Testis (tissue), 2 donors: ENCODE measurements at regions not wholly inside any gene's neighbourhood (a gene's known extent, or its start where the extent isn't known, plus 50 kb on each side); places are given as distances from the start of the nearest gene placed in this dataset.

ENCODE experiments used
- DNase-seq: peaks from one replicate; pipeline ENCODE4 v3.0.0-alpha.2; 2019
- H3K27ac ChIP-seq, 2 donors: fragments of 200-600 bp; sonication (generic); one replicate each; pipeline ENCODE4 v1.5.1; 2019
- H3K27me3 ChIP-seq: fragments of 200-600 bp; sonication (generic); one replicate; pipeline ENCODE4 v1.5.1; 2019
- H3K36me3 ChIP-seq: fragments of 200-600 bp; sonication (generic); one replicate; pipeline ENCODE4 v1.5.1; 2017; ENCODE audit warnings: low read depth; ENCODE audit errors: missing control alignments
- H3K4me1 ChIP-seq: fragments of 200-600 bp; sonication (generic); one replicate; pipeline ENCODE4 v1.5.1; 2019
- H3K4me3 ChIP-seq, 2 donors: fragments of 200-600 bp; sonication (generic); one replicate each; pipeline ENCODE4 v1.5.1; 2017 to 2019
- H3K9me3 ChIP-seq: fragments of 200-600 bp; sonication (generic); one replicate; pipeline ENCODE4 v1.5.1; 2017
- CTCF ChIP-seq, 3 experiments: fragments of 450-650 bp in 2 of 3; fragments of 200-600 bp in 1 of 3; sonication (generic) in 1 of 3; IDR thresholded peaks; one replicate each; pipeline ENCODE4 v1.5.1; 2016 to 2019; ENCODE audit warnings: antibody characterized with exemption in 3 of 3, mild to moderate bottlenecking in 2 of 3, moderate library complexity in 1 of 3
- POLR2A ChIP-seq: fragments of 450-650 bp; IDR thresholded peaks from one replicate; pipeline ENCODE4 v1.6.1; 2017; ENCODE audit warnings: antibody characterized with exemption, mild to moderate bottlenecking, moderate library complexity
- WGBS, 2 donors: methylation state at CpG; one replicate each; pipeline ENCODE4 v1.1.5; 2018; 5-methylcytosine and 5-hydroxymethylcytosine counted together
- intact Hi-C: fragments of 100-400 bp; cut with DNase I; formaldehyde crosslinking; loops from one replicate; pipeline ENCODE4 v1.15.1; 2023; ENCODE audit warnings: low total_unique reads

- WGBS, 2 donors: 85 to 94% methylated on average over 1 of the region's 1 CpG
These were observed 260.4 kb upstream of the ATP10B start for GRCh38 chr5:161112371-161112770.

GRCh38 chr5:161105525-161105924, 253.5 kb upstream of the ATP10B start:
- no peak overlapping the region for H3K27ac ChIP-seq
- peak; percentile 22 for DNase-seq
- no peaks in the 10 kb centered on the region for H3K27me3 ChIP-seq
- H3K4me1 ChIP-seq: peaks cover 4% of the 10 kb centered on the region
- 42 to 55% methylated on average over 4 of the region's 4 CpGs for WGBS, 2 donors
- no peaks in the 10 kb centered on the region for H3K36me3 ChIP-seq
- H3K4me3 ChIP-seq: no peak overlapping the region
- no peaks in the 10 kb centered on the region for H3K9me3 ChIP-seq
- intact Hi-C loops: no loop called here
- no peak for TF ChIP-seq POLR2A
- TF ChIP-seq CTCF (IDR thresholded peaks at IDR 0.05): no peak

More at GRCh38 chr5:161112371-161112770, 260.4 kb upstream of the ATP10B start:
- H3K27me3 ChIP-seq: no peaks in the 10 kb centered on the region
- H3K4me1 ChIP-seq: no peaks in the 10 kb centered on the region
- no peaks in the 10 kb centered on the region for H3K9me3 ChIP-seq
- intact Hi-C loops: no loop called here
- TF ChIP-seq CTCF (IDR thresholded peaks at IDR 0.05) (no peak), POLR2A (no peak)
- DNase-seq: no peak
- no peak overlapping the region for H3K4me3 ChIP-seq
- H3K27ac ChIP-seq: no peak overlapping the region
- no peaks in the 10 kb centered on the region for H3K36me3 ChIP-seq

- WGBS, 2 donors: 93 to 95% methylated on average over 4 of the region's 4 CpGs
These were observed 246.5 kb upstream of the ATP10B start for GRCh38 chr5:161098516-161098915.

GRCh38 chr5:161096581-161096980, 244.6 kb upstream of the ATP10B start:
- TF ChIP-seq CTCF (IDR thresholded peaks at IDR 0.05) (no peak), POLR2A (no peak)
- intact Hi-C loops: no loop called here
- DNase-seq: no peak
- WGBS, 2 donors: 71 to 80% methylated on average over 4 of the region's 4 CpGs
- H3K36me3 ChIP-seq: no peaks in the 10 kb centered on the region
- no peaks in the 10 kb centered on the region for H3K4me1 ChIP-seq
- H3K4me3 ChIP-seq: no peak overlapping the region
- H3K9me3 ChIP-seq: no peaks in the 10 kb centered on the region
- no peaks in the 10 kb centered on the region for H3K27me3 ChIP-seq
- no peak overlapping the region for H3K27ac ChIP-seq

More at GRCh38 chr5:161098516-161098915, 246.5 kb upstream of the ATP10B start:
- TF ChIP-seq POLR2A (no peak), CTCF (IDR thresholded peaks at IDR 0.05) (no peak)
- intact Hi-C loops: no loop called here
- H3K27me3 ChIP-seq: no peaks in the 10 kb centered on the region
- H3K9me3 ChIP-seq: no peaks in the 10 kb centered on the region
- no peaks in the 10 kb centered on the region for H3K36me3 ChIP-seq
- H3K4me1 ChIP-seq: no peaks in the 10 kb centered on the region
- DNase-seq: no peak
- no peak overlapping the region for H3K4me3 ChIP-seq
- no peak overlapping the region for H3K27ac ChIP-seq

- DNase-seq: no peak
- TF ChIP-seq POLR2A (no peak), CTCF (IDR thresholded peaks at IDR 0.05) (no peak)
- WGBS, 2 donors: 48 to 71% methylated on average over 2 of the region's 2 CpGs
- Histone ChIP-seq H3K27ac (no peak overlapping the region), H3K9me3 (no peaks in the 10 kb centered on the region), H3K36me3 (no peaks in the 10 kb centered on the region), H3K4me3 (no peak overlapping the region), H3K27me3 (no peaks in the 10 kb centered on the region), H3K4me1 (no peaks in the 10 kb centered on the region)
- intact Hi-C loops: no loop called here
These were observed 243.9 kb upstream of the ATP10B start for GRCh38 chr5:161095953-161096352.
